Tibial nerve (tissue), 4 donors: ENCODE measurements at regions not wholly inside any gene's neighbourhood (a gene's known extent, or its start where the extent isn't known, plus 50 kb on each side); places are given as distances from the start of the nearest gene placed in this dataset.

Experiments
- CTCF ChIP-seq, 5 experiments: fragments of 200-600 bp in 3 of 5; fragments of 450-650 bp in 2 of 5; sonication (generic) in 3 of 5; IDR thresholded peaks; one replicate each; pipeline ENCODE4 v1.5.1; 2016 to 2019; ENCODE audit warnings: antibody characterized with exemption in 5 of 5, mild to moderate bottlenecking in 3 of 5, moderate library complexity in 2 of 5
- EP300 ChIP-seq, 2 donors: sonication (generic); formaldehyde crosslinking; IDR thresholded peaks; one replicate each; pipeline ENCODE4 v1.6.1; 2017; ENCODE audit warnings: antibody characterized with exemption in 2 of 2, mild to moderate bottlenecking in 1 of 2
- POLR2A ChIP-seq, 2 donors: fragments of 450-650 bp; IDR thresholded peaks; one replicate each; pipeline ENCODE4 v1.6.1; 2017; ENCODE audit warnings: antibody characterized with exemption in 2 of 2, mild to moderate bottlenecking in 2 of 2, moderate library complexity in 2 of 2

- TF ChIP-seq CTCF (IDR thresholded peaks at IDR 0.05) (no peak), POLR2A (IDR thresholded peaks at IDR 0.05) (no peak), EP300 (IDR thresholded peaks at IDR 0.05) (no peak)
These were observed 267.6 kb downstream of the RBM43 start for GRCh38 chr2:150994076-150994475.
